Fibroblast of upper back skin (primary cell): ENCODE measurements at regions not wholly inside any gene's neighbourhood (a gene's known extent, or its start where the extent isn't known, plus 50 kb on each side); places are given as distances from the start of the nearest gene placed in this dataset.
A peak's percentile ranks its signal among the peaks of the same experiment; 100 is the strongest.
"Not testable (repeated sequence)": the region's sequence is repeated elsewhere in the genome, so short reads cannot be mapped to it uniquely, and the experiment has no call there.

Experiments
- DNase-seq: peaks from one replicate; pipeline ENCODE4 v3.0.0-alpha.2; 2013

- no peak for DNase-seq
Measured at GRCh38 chr6:128580224-128581110, 60.1 kb upstream of the PTPRK start.

GRCh38 chr6:128575254-128575653 is 54.9 kb upstream of the PTPRK start:
- not testable (repeated sequence) for DNase-seq

GRCh38 chr6:128574402-128574801 is 54.0 kb upstream of the PTPRK start:
- no peak for DNase-seq

DNA sequence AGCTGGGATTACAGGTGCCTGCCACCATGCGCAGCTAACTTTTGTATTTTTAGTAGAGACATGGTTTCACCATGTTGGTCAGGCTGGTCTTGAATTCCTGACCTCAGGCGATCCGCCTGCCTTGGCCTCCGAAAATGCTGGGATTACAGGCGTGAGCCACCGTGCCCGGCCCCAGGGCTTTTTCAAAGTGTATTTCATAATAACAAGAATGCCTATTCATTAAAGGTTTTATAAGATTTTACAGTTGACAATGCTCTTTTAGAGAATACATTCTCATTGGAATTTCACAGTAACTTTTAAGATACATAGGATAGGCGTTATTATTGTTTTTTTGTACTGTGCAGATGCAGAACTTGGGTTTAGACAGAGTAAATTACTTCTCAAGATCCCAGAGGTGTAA is 52.6 kb upstream of the PTPRK start:
- DNase-seq = no peak

DNA sequence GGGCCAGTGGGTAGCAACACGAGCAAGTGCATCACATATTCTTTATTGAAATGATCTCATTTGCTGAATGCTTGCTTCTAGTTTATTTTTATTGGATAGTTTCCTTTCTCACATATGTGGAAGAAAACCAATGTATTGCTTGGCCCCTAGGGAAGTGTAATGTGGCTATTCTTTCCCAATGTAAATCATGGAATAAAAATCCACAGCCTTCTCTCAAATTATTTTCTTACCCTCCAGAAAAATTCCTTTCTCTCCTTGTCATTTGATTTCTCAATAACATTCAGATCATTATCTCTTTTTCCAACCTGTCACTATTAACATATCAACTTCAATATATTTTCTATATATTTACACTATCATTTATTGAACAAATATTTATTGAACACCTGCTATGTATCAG is 51.9 kb upstream of the PTPRK start:
- peak; percentile 77 for DNase-seq

DNA sequence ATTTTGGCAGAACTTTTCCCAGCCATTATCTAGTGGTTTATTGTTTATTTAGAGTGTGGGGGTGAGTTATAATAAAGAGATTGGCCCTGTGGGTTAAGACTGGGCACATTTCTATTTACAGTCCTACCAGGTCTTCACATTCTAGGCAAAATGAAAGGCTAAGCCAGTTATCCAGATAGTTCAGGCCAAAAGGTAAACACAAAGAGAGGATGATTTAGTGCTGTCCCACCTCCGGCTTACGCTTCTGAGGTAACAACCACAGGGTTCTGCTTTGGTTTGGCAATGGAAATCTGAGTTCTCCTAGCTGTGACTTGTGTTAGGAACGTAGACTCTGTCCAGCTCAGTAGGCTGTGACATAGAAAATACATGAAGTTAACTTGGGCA is 50.3 kb upstream of the PTPRK start:
- no peak for DNase-seq

GRCh38 chr6:128569732-128570679 is 49.6 kb upstream of the PTPRK start:
- DNase-seq = peak; percentile 95
